ENCODE measurements at regions not wholly inside any gene's neighbourhood (a gene's known extent, or its start where the extent isn't known, plus 50 kb on each side); places are given as distances from the start of the nearest gene placed in this dataset.

DNA sequence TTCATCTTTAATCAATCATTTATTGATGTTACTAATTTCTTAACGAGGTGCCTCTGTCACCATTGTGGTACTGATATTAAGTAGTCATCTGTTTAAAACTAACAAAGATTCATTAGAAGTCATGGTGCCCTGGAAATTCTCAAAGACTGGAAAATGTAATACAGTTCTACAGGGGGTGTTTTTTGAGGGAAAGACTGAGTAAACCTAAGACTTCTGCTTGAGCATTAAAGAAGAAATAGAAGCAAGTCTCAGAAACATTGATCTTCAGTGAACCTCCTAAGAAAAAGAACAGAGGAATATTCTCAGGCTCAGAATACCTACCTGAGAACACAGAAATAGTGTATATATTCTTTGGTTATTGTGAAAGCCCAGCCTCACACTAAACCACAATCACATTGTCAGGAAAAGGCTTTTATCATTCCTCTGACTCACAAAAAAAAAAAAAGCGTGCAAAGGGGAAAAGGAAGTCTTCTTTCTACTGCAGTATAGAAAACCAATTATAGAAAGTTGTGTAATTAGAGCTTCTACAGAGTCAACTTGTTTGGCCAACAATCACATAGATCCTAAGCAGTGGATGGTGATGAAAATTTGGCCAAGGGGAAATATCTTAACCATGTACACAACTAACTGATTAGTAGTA is 60.8 kb downstream of the HINT1 start:
- no CpG with 5 or more reads among the region's 2 CpGs for WGBS (ENCODE audit: extremely low coverage, insufficient read length, low lambda C conversion rate)
- Histone ChIP-seq H3K23me2 (ENCODE audit: insufficient read length, low read depth, low read length, poor library complexity, severe bottlenecking) (no peaks in the 10 kb centered on the region), H2BK12ac (ENCODE audit: insufficient read length, low read depth, low read length) (no peak overlapping the region), H2BK20ac (ENCODE audit: low read depth, low read length, poor library complexity, severe bottlenecking) (no peak overlapping the region), H4K20me1 (ENCODE audit: control insufficient read depth, insufficient read depth, insufficient read length) (no peaks in the 10 kb centered on the region), H3K9ac (ENCODE audit: extremely low read depth, insufficient read length, low read length) (no peak overlapping the region), H4K8ac (replicated peaks; ENCODE audit: insufficient read length, low read depth, low read length) (no peak overlapping the region), H3K4ac (ENCODE audit: low read depth, low read length) (no peak overlapping the region), H3K23ac (ENCODE audit: insufficient read length, low read depth, low read length) (no peak overlapping the region), H3K27ac (ENCODE audit: insufficient read length, low read depth, low read length) (no peak overlapping the region), H3K4me1 (ENCODE audit: insufficient read depth, low read length) (no peaks in the 10 kb centered on the region), H3K79me2 (ENCODE audit: insufficient read depth, low read length) (no peaks in the 10 kb centered on the region), H4K5ac (ENCODE audit: insufficient read length, low read depth, low read length) (no peak overlapping the region), H3K79me1 (ENCODE audit: insufficient read depth, low read depth, low read length, poor library complexity, severe bottlenecking) (no peaks in the 10 kb centered on the region), H3K18ac (ENCODE audit: insufficient read length, low read depth, low read length) (no peak overlapping the region), H2BK120ac (ENCODE audit: low read depth, low read length, poor library complexity, severe bottlenecking) (no peak overlapping the region), H3K4me2 (ENCODE audit: insufficient read depth, insufficient read length, low read length) (no peak overlapping the region), H4K91ac (ENCODE audit: insufficient read length, low read depth, low read length) (no peak overlapping the region), H3K14ac (ENCODE audit: insufficient read depth, low read length) (no peak overlapping the region), H3K27me3 (ENCODE audit: insufficient read depth, low read length) (no peaks in the 10 kb centered on the region), H2AK5ac (ENCODE audit: insufficient read length, low read length) (no peak overlapping the region), H2AFZ (ENCODE audit: low read length) (no peak overlapping the region), H3K56ac (ENCODE audit: insufficient read length, low read depth, low read length) (no peak overlapping the region), H3K9me3 (ENCODE audit: control insufficient read depth, low read depth, low read length) (no peaks in the 10 kb centered on the region), H2BK15ac (ENCODE audit: low read depth, low read length) (no peak overlapping the region), H2BK5ac (ENCODE audit: insufficient read length, low read length) (no peak overlapping the region), H3T11ph (ENCODE audit: low read length) (no peak overlapping the region)
- Mint-ChIP-seq H3K9me3 (no peaks in the 10 kb centered on the region), H3K36me3 (ENCODE audit: insufficient read depth in 1 of 3, low read depth in 3 of 3) (no peaks in the 10 kb centered on the region), H3K27me3 (ENCODE audit: low read depth) (no peaks in the 10 kb centered on the region), H3K27ac (no peak overlapping the region), H3K4me1 (peaks cover under 1% of the 10 kb centered on the region in 2 experiments; a peak in 1 of 4 replicates), H3K4me3 (no peak overlapping the region)
- TF ChIP-seq, protein P1, sequence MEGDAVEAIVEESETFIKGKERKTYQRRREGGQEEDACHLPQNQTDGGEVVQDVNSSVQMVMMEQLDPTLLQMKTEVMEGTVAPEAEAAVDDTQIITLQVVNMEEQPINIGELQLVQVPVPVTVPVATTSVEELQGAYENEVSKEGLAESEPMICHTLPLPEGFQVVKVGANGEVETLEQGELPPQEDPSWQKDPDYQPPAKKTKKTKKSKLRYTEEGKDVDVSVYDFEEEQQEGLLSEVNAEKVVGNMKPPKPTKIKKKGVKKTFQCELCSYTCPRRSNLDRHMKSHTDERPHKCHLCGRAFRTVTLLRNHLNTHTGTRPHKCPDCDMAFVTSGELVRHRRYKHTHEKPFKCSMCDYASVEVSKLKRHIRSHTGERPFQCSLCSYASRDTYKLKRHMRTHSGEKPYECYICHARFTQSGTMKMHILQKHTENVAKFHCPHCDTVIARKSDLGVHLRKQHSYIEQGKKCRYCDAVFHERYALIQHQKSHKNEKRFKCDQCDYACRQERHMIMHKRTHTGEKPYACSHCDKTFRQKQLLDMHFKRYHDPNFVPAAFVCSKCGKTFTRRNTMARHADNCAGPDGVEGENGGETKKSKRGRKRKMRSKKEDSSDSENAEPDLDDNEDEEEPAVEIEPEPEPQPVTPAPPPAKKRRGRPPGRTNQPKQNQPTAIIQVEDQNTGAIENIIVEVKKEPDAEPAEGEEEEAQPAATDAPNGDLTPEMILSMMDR (conservative IDR thresholded peaks at IDR 0.05), result no peak
- no peak for DNase-seq
